ENCODE measurements at regions not wholly inside any gene's neighbourhood (a gene's known extent, or its start where the extent isn't known, plus 50 kb on each side); places are given as distances from the start of the nearest gene placed in this dataset.

DNA sequence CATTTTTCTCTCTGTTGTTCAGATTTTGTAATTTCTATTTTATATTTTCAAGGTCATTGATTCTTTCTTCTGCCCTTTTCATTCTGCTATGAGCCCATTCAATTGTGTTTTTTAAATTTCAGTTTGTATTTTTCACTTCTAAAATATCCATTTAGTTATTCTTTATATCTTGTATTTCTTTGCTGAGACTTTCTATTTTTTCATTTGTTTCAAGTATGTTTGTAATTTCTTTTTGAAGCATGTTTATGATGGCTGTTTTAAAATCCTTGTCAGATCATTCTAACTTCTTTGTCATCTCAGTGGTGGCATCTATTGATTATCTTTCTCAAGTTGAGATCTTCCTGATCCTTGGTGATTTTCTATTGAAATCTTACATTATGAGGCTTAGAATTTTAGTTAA is 157.2 kb upstream of the USP9X start:
- no peaks in the 10 kb centered on the region for H3K27me3 ChIP-seq (ENCODE audit: control insufficient read depth, insufficient read depth, low read length)
- no peak for DNase-seq (ENCODE audit: low read depth, low spot score)
- no peaks in the 10 kb centered on the region for H3K9me3 ChIP-seq (ENCODE audit: control insufficient read depth, insufficient read depth, low read length)
- ChIA-PET CTCF (no interaction called here), POLR2A (no interaction called here)
- no peak overlapping the region for H3K4me3 ChIP-seq (ENCODE audit: low read depth, low read length)
- TF ChIP-seq, protein P1, sequence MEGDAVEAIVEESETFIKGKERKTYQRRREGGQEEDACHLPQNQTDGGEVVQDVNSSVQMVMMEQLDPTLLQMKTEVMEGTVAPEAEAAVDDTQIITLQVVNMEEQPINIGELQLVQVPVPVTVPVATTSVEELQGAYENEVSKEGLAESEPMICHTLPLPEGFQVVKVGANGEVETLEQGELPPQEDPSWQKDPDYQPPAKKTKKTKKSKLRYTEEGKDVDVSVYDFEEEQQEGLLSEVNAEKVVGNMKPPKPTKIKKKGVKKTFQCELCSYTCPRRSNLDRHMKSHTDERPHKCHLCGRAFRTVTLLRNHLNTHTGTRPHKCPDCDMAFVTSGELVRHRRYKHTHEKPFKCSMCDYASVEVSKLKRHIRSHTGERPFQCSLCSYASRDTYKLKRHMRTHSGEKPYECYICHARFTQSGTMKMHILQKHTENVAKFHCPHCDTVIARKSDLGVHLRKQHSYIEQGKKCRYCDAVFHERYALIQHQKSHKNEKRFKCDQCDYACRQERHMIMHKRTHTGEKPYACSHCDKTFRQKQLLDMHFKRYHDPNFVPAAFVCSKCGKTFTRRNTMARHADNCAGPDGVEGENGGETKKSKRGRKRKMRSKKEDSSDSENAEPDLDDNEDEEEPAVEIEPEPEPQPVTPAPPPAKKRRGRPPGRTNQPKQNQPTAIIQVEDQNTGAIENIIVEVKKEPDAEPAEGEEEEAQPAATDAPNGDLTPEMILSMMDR (IDR thresholded peaks at IDR 0.05; ENCODE audit: low read depth, low read length), result no peak
- no peak overlapping the region for H3K27ac ChIP-seq (ENCODE audit: low read depth, low read length)

DNA sequence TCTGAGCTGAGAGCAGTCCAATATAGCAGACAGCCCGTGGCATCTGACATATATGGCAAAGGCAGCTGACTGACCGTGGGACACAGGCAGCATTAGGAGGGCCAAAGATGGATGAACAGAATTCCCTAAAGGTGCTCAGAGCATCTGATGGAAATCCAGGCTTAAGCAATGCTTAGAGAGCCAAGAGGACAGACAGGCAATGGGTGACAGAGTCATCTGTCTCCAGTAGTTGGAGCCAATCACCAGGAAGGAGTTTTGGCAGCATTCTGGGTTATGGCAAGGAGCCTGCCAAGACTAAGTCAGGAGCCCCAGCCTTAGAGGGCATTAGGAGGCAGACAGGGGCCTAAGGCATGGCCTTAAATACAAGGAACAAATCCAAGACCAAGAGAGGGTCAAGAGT is 153.3 kb upstream of the USP9X start:
- no peak overlapping the region for H3K4me3 ChIP-seq (ENCODE audit: low read depth, low read length)
- POLR2A ChIA-PET, result no interaction called here
- H3K27me3 ChIP-seq (ENCODE audit: control insufficient read depth, insufficient read depth, low read length), result no peaks in the 10 kb centered on the region
- CTCF ChIA-PET, result no interaction called here
- DNase-seq (ENCODE audit: low read depth, low spot score), result no peak
- H3K9me3 ChIP-seq (ENCODE audit: control insufficient read depth, insufficient read depth, low read length), result no peaks in the 10 kb centered on the region
- H3K27ac ChIP-seq (ENCODE audit: low read depth, low read length), result no peak overlapping the region
- TF ChIP-seq, protein P1 (IDR thresholded peaks at IDR 0.05; ENCODE audit: low read depth, low read length), result no peak

GRCh38 chrX:40933132-40933705 is 152.0 kb upstream of the USP9X start:
- TF ChIP-seq, protein P1 (IDR thresholded peaks at IDR 0.05; ENCODE audit: low read depth, low read length), result no peak
- H3K4me3 ChIP-seq (ENCODE audit: low read depth, low read length), result peak overlapping the region; percentile 31
- no peak for DNase-seq (ENCODE audit: low read depth, low spot score)
- no peaks in the 10 kb centered on the region for H3K27me3 ChIP-seq (ENCODE audit: control insufficient read depth, insufficient read depth, low read length)
- H3K9me3 ChIP-seq (ENCODE audit: control insufficient read depth, insufficient read depth, low read length), result no peaks in the 10 kb centered on the region
- ChIA-PET POLR2A (no interaction called here), CTCF (interaction anchor here (0.6 to 1.0 kb wide), 2 partner anchors 9 to 139 kb away, joined by 4 read pairs; no protein-coding TSS in a partner anchor)
- H3K27ac ChIP-seq (ENCODE audit: low read depth, low read length), result peak overlapping the region; percentile 77

GRCh38 chrX:40933706-40934425 is 151.4 kb upstream of the USP9X start:
- ChIA-PET POLR2A (no interaction called here), CTCF (no interaction called here)
- Histone ChIP-seq H3K27ac (ENCODE audit: low read depth, low read length) (peak overlapping the region; percentile 77), H3K27me3 (ENCODE audit: control insufficient read depth, insufficient read depth, low read length) (no peaks in the 10 kb centered on the region), H3K9me3 (ENCODE audit: control insufficient read depth, insufficient read depth, low read length) (no peaks in the 10 kb centered on the region), H3K4me3 (ENCODE audit: low read depth, low read length) (peak overlapping the region; percentile 31)
- TF ChIP-seq, protein P1 (IDR thresholded peaks at IDR 0.05; ENCODE audit: low read depth, low read length), result 0 out of 2 replicates have a peak, but pooled peaks have one; percentile 10
- no peak for DNase-seq (ENCODE audit: low read depth, low spot score)

DNA sequence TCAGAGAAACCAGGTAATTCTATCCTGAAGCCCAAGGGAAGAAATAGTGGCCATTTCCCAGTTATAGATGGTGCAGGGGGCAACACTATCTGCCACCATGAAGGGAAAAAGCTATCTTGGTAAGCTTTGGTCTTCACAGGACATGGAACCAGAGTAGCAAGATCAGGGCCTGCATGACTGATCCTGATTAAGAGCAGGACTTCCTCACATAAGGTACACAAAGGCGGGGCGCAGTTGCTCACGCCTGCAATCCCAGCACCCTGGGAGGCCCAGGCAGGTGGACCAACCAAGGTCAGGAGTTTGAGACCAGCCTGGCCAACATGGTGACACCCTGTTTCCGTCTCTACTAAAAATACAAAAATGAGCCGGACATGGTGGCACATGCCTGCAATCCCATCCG is 148.4 kb upstream of the USP9X start:
- no peaks in the 10 kb centered on the region for H3K9me3 ChIP-seq (ENCODE audit: control insufficient read depth, insufficient read depth, low read length)
- CTCF ChIA-PET, result no interaction called here
- POLR2A ChIA-PET, result no interaction called here
- DNase-seq (ENCODE audit: low read depth, low spot score), result no peak
- no peak overlapping the region for H3K27ac ChIP-seq (ENCODE audit: low read depth, low read length)
- TF ChIP-seq, protein P1 (IDR thresholded peaks at IDR 0.05; ENCODE audit: low read depth, low read length), result no peak
- H3K4me3 ChIP-seq (ENCODE audit: low read depth, low read length), result no peak overlapping the region
- H3K27me3 ChIP-seq (ENCODE audit: control insufficient read depth, insufficient read depth, low read length), result no peaks in the 10 kb centered on the region

All from AG04450 (cell line).